Uterus (tissue), 3 donors: ENCODE measurements at regions not wholly inside any gene's neighbourhood (a gene's known extent, or its start where the extent isn't known, plus 50 kb on each side); places are given as distances from the start of the nearest gene placed in this dataset.
"Not testable (repeated sequence)": the region's sequence is repeated elsewhere in the genome, so short reads cannot be mapped to it uniquely, and the experiment has no call there.

Experiments
- DNase-seq, 2 donors: peaks; one replicate each; pipeline ENCODE4 v3.0.0-alpha.2; 2019 to 2020
- H3K27ac ChIP-seq, 2 donors: fragments of 200-600 bp; sonication (generic); 1 replicate in 1 of 2; 2 replicates in 1 of 2; pipeline ENCODE4 v1.5.1; 2016 to 2018
- H3K27me3 ChIP-seq, 2 donors: fragments of 200-600 bp; sonication (generic); one replicate each; pipeline ENCODE4 v1.5.1; 2018 to 2019; ENCODE audit warnings: control low read depth in 1 of 2
- H3K36me3 ChIP-seq, 2 donors: fragments of 200-600 bp; sonication (generic); one replicate each; pipeline ENCODE4 v1.5.1; 2019; ENCODE audit warnings: control low read depth in 1 of 2
- H3K4me1 ChIP-seq, 2 donors: fragments of 200-600 bp; sonication (generic); one replicate each; pipeline ENCODE4 v1.5.1; 2018 to 2019; ENCODE audit warnings: control low read depth in 1 of 2
- H3K4me3 ChIP-seq, 2 donors: fragments of 200-600 bp; sonication (generic); 1 replicate in 1 of 2; 2 replicates in 1 of 2; pipeline ENCODE4 v1.5.1; 2018 to 2019; ENCODE audit warnings: mild to moderate bottlenecking in 1 of 2
- H3K9me3 ChIP-seq, 2 donors: fragments of 200-600 bp; sonication (generic); one replicate each; pipeline ENCODE4 v1.5.1; 2019; ENCODE audit warnings: control low read depth in 1 of 2
- CTCF ChIP-seq, 4 experiments: fragments of 200-600 bp in 2 of 4; fragments of 450-650 bp in 2 of 4; sonication (generic) in 2 of 4; IDR thresholded peaks; one replicate each; pipeline ENCODE4 v1.5.1; 2016 to 2019; ENCODE audit warnings: antibody characterized with exemption in 4 of 4, mild to moderate bottlenecking in 2 of 4, moderate library complexity in 1 of 4
- POLR2A ChIP-seq, 2 donors: fragments of 450-650 bp; IDR thresholded peaks; one replicate each; pipeline ENCODE4 v1.6.1; 2016; ENCODE audit warnings: antibody characterized with exemption in 2 of 2, mild to moderate bottlenecking in 1 of 2, moderate library complexity in 1 of 2
- intact Hi-C: fragments of 100-400 bp; cut with DNase I; formaldehyde crosslinking; loops from one replicate; pipeline ENCODE4 v1.15.1; 2023; ENCODE audit warnings: low total_unique reads
- donor health status: DM: yes; HTN: yes; CAD: no.

- Histone ChIP-seq H3K9me3 (no peaks in the 10 kb centered on the region), H3K4me3 (no peak overlapping the region), H3K27me3 (no peaks in the 10 kb centered on the region), H3K36me3 (no peaks in the 10 kb centered on the region), H3K27ac (no peak overlapping the region), H3K4me1 (no peaks in the 10 kb centered on the region)
- TF ChIP-seq POLR2A (IDR thresholded peaks at IDR 0.05) (no peak), CTCF (IDR thresholded peaks at IDR 0.05) (no peak)
- intact Hi-C loops: no loop called here
- DNase-seq: no peak
Observed at GRCh38 chr2:48202863-48203642, 111.4 kb upstream of the FOXN2 start.

- Histone ChIP-seq H3K27ac (no peak overlapping the region), H3K36me3 (no peaks in the 10 kb centered on the region), H3K4me3 (no peak overlapping the region), H3K4me1 (no peaks in the 10 kb centered on the region), H3K9me3 (no peaks in the 10 kb centered on the region), H3K27me3 (no peaks in the 10 kb centered on the region)
- intact Hi-C loops: no loop called here
- DNase-seq: no peak
- TF ChIP-seq POLR2A (IDR thresholded peaks at IDR 0.05) (no peak), CTCF (IDR thresholded peaks at IDR 0.05) (no peak)
Observed at GRCh38 chr2:48203668-48204067, 110.8 kb upstream of the FOXN2 start.

GRCh38 chr2:48204750-48205136, 109.7 kb upstream of the FOXN2 start:
- Histone ChIP-seq H3K27ac (no peak overlapping the region), H3K36me3 (no peaks in the 10 kb centered on the region), H3K4me3 (no peak overlapping the region), H3K4me1 (no peaks in the 10 kb centered on the region), H3K27me3 (no peaks in the 10 kb centered on the region), H3K9me3 (no peaks in the 10 kb centered on the region)
- intact Hi-C loops: no loop called here
- no peak for DNase-seq
- TF ChIP-seq CTCF (IDR thresholded peaks at IDR 0.05) (no peak), POLR2A (IDR thresholded peaks at IDR 0.05) (no peak)

GRCh38 chr2:48205137-48205798, 109.2 kb upstream of the FOXN2 start:
- no peaks in the 10 kb centered on the region for H3K4me1 ChIP-seq
- no peak for DNase-seq
- intact Hi-C loops: no loop called here
- no peaks in the 10 kb centered on the region for H3K36me3 ChIP-seq
- H3K27me3 ChIP-seq: no peaks in the 10 kb centered on the region
- H3K9me3 ChIP-seq: no peaks in the 10 kb centered on the region
- H3K27ac ChIP-seq: no peak overlapping the region
- TF ChIP-seq POLR2A (IDR thresholded peaks at IDR 0.05) (no peak), CTCF (IDR thresholded peaks at IDR 0.05) (no peak)
- H3K4me3 ChIP-seq: no peak overlapping the region

GRCh38 chr2:48206056-48206656, 108.3 kb upstream of the FOXN2 start:
- H3K4me3 ChIP-seq, H3K27me3 ChIP-seq, DNase-seq, intact Hi-C loops, H3K27ac ChIP-seq, H3K4me1 ChIP-seq, H3K36me3 ChIP-seq, H3K9me3 ChIP-seq: not testable (repeated sequence)
